ENCODE measurements at regions not wholly inside any gene's neighbourhood (a gene's known extent, or its start where the extent isn't known, plus 50 kb on each side); places are given as distances from the start of the nearest gene placed in this dataset.
"Not testable (repeated sequence)": the region's sequence is repeated elsewhere in the genome, so short reads cannot be mapped to it uniquely, and the experiment has no call there.

- no peak for DNase-seq (ENCODE audit: extremely low read depth, low read depth)
- no peak for TF ChIP-seq CTCF (IDR thresholded peaks at IDR 0.05; ENCODE audit: low read depth, low read length, missing control alignments)
- no peak overlapping the region for H3K4me3 ChIP-seq (replicated peaks; ENCODE audit: low read depth, low read length)
Measured at GRCh38 chr3:104080088-104080626, 1286.6 kb upstream of the ALCAM start.

- no peak for TF ChIP-seq CTCF (IDR thresholded peaks at IDR 0.05; ENCODE audit: low read depth, low read length, missing control alignments)
- no peak for DNase-seq (ENCODE audit: extremely low read depth, low read depth)
- H3K4me3 ChIP-seq (replicated peaks; ENCODE audit: low read depth, low read length) = no peak overlapping the region
Measured at GRCh38 chr3:104088738-104089137, 1278.0 kb upstream of the ALCAM start.

GRCh38 chr3:104089987-104090386 is 1276.7 kb upstream of the ALCAM start:
- DNase-seq (ENCODE audit: extremely low read depth, low read depth); H3K4me3 ChIP-seq (replicated peaks; ENCODE audit: low read depth, low read length): not testable (repeated sequence)

- no peak for DNase-seq (ENCODE audit: extremely low read depth, low read depth)
- H3K4me3 ChIP-seq (replicated peaks; ENCODE audit: low read depth, low read length) = no peak overlapping the region
- no peak for TF ChIP-seq CTCF (IDR thresholded peaks at IDR 0.05; ENCODE audit: low read depth, low read length, missing control alignments)
Measured at GRCh38 chr3:104101736-104102135, 1265.0 kb upstream of the ALCAM start.

GRCh38 chr3:104102386-104102785 is 1264.3 kb upstream of the ALCAM start:
- peak; percentile 14 for TF ChIP-seq CTCF (IDR thresholded peaks at IDR 0.05; ENCODE audit: low read depth, low read length, missing control alignments)
- DNase-seq (ENCODE audit: extremely low read depth, low read depth) = peak; percentile 1
- no peak overlapping the region for H3K4me3 ChIP-seq (replicated peaks; ENCODE audit: low read depth, low read length)

- no peak overlapping the region for H3K4me3 ChIP-seq (replicated peaks; ENCODE audit: low read depth, low read length)
- no peak for DNase-seq (ENCODE audit: extremely low read depth, low read depth)
- no peak for TF ChIP-seq CTCF (IDR thresholded peaks at IDR 0.05; ENCODE audit: low read depth, low read length, missing control alignments)
Measured at GRCh38 chr3:104106276-104106675, 1260.4 kb upstream of the ALCAM start.

- DNase-seq (ENCODE audit: extremely low read depth, low read depth) = no peak
- TF ChIP-seq CTCF (IDR thresholded peaks at IDR 0.05; ENCODE audit: low read depth, low read length, missing control alignments) = no peak
- H3K4me3 ChIP-seq (replicated peaks; ENCODE audit: low read depth, low read length) = no peak overlapping the region
Measured at GRCh38 chr3:104108522-104108921, 1258.2 kb upstream of the ALCAM start.

All from HFF-Myc (cell line).